Liver (tissue), 8 donors: ENCODE measurements at regions not wholly inside any gene's neighbourhood (a gene's known extent, or its start where the extent isn't known, plus 50 kb on each side); places are given as distances from the start of the nearest gene placed in this dataset.

ENCODE experiments used
- DNase-seq: peaks from one replicate; pipeline ENCODE4 v3.0.0-alpha.2; 2017; ENCODE audit warnings: low spot score
- H3K27ac ChIP-seq, 2 donors: one replicate each; pipeline ENCODE4 v1.7.0; 2013; ENCODE audit warnings: inconsistent platforms in 2 of 2, low read length in 2 of 2, control low read depth in 1 of 2, low read depth in 1 of 2, mild to moderate bottlenecking in 1 of 2
- H3K27me3 ChIP-seq, 4 donors: one replicate each; pipeline versions ENCODE4 v1.6.1 to v1.7.0; 2013; ENCODE audit warnings: low read length in 3 of 4, inconsistent platforms in 1 of 4, mild to moderate bottlenecking in 1 of 4, moderate library complexity in 1 of 4; ENCODE audit not compliant: control insufficient read depth in 4 of 4, insufficient read depth in 4 of 4
- H3K36me3 ChIP-seq, 4 donors: one replicate each; pipeline versions ENCODE4 v1.6.1 to v1.7.0; 2013; ENCODE audit warnings: low read length in 3 of 4, mild to moderate bottlenecking in 3 of 4, low read depth in 1 of 4, moderate library complexity in 1 of 4; ENCODE audit not compliant: control insufficient read depth in 4 of 4, insufficient read depth in 3 of 4
- H3K4me1 ChIP-seq, 4 donors: one replicate each; pipeline versions ENCODE4 v1.6.1 to v1.7.0; 2013; ENCODE audit warnings: low read length in 3 of 4, mild to moderate bottlenecking in 3 of 4, moderate library complexity in 1 of 4; ENCODE audit not compliant: control insufficient read depth in 4 of 4, insufficient read depth in 4 of 4
- H3K4me3 ChIP-seq, 3 donors: one replicate each; pipeline versions ENCODE4 v1.6.1 to v1.7.0; 2013; ENCODE audit warnings: low read length in 3 of 3, control low read depth in 1 of 3, low read depth in 1 of 3, mild to moderate bottlenecking in 1 of 3
- H3K9ac ChIP-seq, 2 donors: one replicate each; pipeline ENCODE4 v1.7.0; 2013; ENCODE audit warnings: low read length in 2 of 2, mild to moderate bottlenecking in 2 of 2, moderate library complexity in 2 of 2, control low read depth in 1 of 2, low read depth in 1 of 2
- H3K9me3 ChIP-seq, 4 donors: one replicate each; pipeline versions ENCODE4 v1.6.1 to v1.7.0; 2013; ENCODE audit warnings: low read length in 3 of 4; ENCODE audit not compliant: control insufficient read depth in 4 of 4
- CTCF ChIP-seq: fragments of 150-350 bp; IDR thresholded peaks from 2 replicates; pipeline ENCODE4 v1.5.1; 2017; ENCODE audit warnings: improper control_type of control experiment, low read depth, low read length; ENCODE audit not compliant: missing input control
- EGR1 ChIP-seq, 2 donors: IDR thresholded peaks; 2 replicates each; pipeline ENCODE4 v1.6.1; 2016 to 2018; ENCODE audit warnings: antibody characterized with exemption in 2 of 2, low read depth in 2 of 2
- FOXA1 ChIP-seq: IDR thresholded peaks from 2 replicates; pipeline ENCODE4 v1.6.1; 2016; ENCODE audit warnings: antibody characterized with exemption
- GABPA ChIP-seq, 2 donors: IDR thresholded peaks in 1 of 2; conservative IDR thresholded peaks in 1 of 2; 2 replicates each; pipeline ENCODE4 v1.6.1; 2016; ENCODE audit warnings: antibody characterized with exemption in 2 of 2, mild to moderate bottlenecking in 1 of 2, moderate library complexity in 1 of 2
- HNF4A ChIP-seq, 2 donors: conservative IDR thresholded peaks; 2 replicates each; pipeline ENCODE4 v1.6.1; 2016; ENCODE audit warnings: antibody characterized with exemption in 2 of 2, mild to moderate bottlenecking in 2 of 2
- JUND ChIP-seq, 2 donors: IDR thresholded peaks; 2 replicates each; pipeline ENCODE4 v1.6.1; 2016; ENCODE audit warnings: antibody characterized with exemption in 2 of 2
- MAX ChIP-seq: IDR thresholded peaks from 2 replicates; pipeline ENCODE4 v1.6.1; 2016; ENCODE audit warnings: antibody characterized with exemption
- NR2F2 ChIP-seq: IDR thresholded peaks from 2 replicates; pipeline ENCODE4 v1.6.1; 2016; ENCODE audit warnings: antibody characterized with exemption
- RAD21 ChIP-seq, 2 donors: IDR thresholded peaks; 2 replicates each; pipeline ENCODE4 v1.6.1; 2016; ENCODE audit warnings: antibody characterized with exemption in 2 of 2, mild to moderate bottlenecking in 2 of 2
- REST ChIP-seq: IDR thresholded peaks from 2 replicates; pipeline ENCODE4 v1.6.1; 2016; ENCODE audit warnings: antibody characterized with exemption, mild to moderate bottlenecking
- RXRA ChIP-seq, 2 donors: IDR thresholded peaks; 2 replicates each; pipeline ENCODE4 v1.6.1; 2017 to 2018; ENCODE audit warnings: antibody characterized with exemption in 2 of 2, mild to moderate bottlenecking in 1 of 2
- TAF1 ChIP-seq: conservative IDR thresholded peaks from 2 replicates; pipeline ENCODE4 v1.6.1; 2016; ENCODE audit warnings: antibody characterized with exemption, mild to moderate bottlenecking
- YY1 ChIP-seq: IDR thresholded peaks from 2 replicates; pipeline ENCODE4 v1.6.1; 2016; ENCODE audit warnings: antibody characterized with exemption, mild to moderate bottlenecking
- WGBS: extraction: QIAGEN DNeasy Blood & Tissue Kit; methylation state at CpG from one replicate; pipeline ENCODE4 v1.1.7; 2013; 5-methylcytosine and 5-hydroxymethylcytosine counted together
- TF ChIP-seq, protein P1 (sequence below): IDR thresholded peaks from 2 replicates; pipeline ENCODE4 v1.6.1; 2016; ENCODE audit warnings: antibody characterized with exemption
- donor health status: healthy.
- donor health status: healthy.
- donor health status: healthy.
- donor health status: healthy.
- donor health status: healthy.

- 22% methylated on average over 3 of the region's 3 CpGs for WGBS
- Histone ChIP-seq H3K4me1 (peaks cover 0 to 9% (median 3%) of the 10 kb centered on the region in 4 donors), H3K9me3 (no peaks in the 10 kb centered on the region), H3K9ac (no peak overlapping the region), H3K4me3 (no peak overlapping the region), H3K36me3 (no peaks in the 10 kb centered on the region), H3K27ac (no peak overlapping the region), H3K27me3 (no peaks in the 10 kb centered on the region)
- DNase-seq, result peak; percentile 48
- peak; percentile 97 for TF ChIP-seq CTCF
- TF ChIP-seq HNF4A (conservative IDR thresholded peaks at IDR 0.05), result peak in 1 of 2 donors; percentile 11
- TF ChIP-seq JUND (IDR thresholded peaks at IDR 0.05), result no peak
- no peak for TF ChIP-seq GABPA (IDR thresholded peaks at IDR 0.05 in 1 of 2, conservative IDR thresholded peaks at IDR 0.05 in 1 of 2)
- TF ChIP-seq TAF1, result no peak
- peak; percentile 19 for TF ChIP-seq REST
- TF ChIP-seq, protein P1, sequence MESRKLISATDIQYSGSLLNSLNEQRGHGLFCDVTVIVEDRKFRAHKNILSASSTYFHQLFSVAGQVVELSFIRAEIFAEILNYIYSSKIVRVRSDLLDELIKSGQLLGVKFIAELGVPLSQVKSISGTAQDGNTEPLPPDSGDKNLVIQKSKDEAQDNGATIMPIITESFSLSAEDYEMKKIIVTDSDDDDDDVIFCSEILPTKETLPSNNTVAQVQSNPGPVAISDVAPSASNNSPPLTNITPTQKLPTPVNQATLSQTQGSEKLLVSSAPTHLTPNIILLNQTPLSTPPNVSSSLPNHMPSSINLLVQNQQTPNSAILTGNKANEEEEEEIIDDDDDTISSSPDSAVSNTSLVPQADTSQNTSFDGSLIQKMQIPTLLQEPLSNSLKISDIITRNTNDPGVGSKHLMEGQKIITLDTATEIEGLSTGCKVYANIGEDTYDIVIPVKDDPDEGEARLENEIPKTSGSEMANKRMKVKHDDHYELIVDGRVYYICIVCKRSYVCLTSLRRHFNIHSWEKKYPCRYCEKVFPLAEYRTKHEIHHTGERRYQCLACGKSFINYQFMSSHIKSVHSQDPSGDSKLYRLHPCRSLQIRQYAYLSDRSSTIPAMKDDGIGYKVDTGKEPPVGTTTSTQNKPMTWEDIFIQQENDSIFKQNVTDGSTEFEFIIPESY, result no peak
- no peak for TF ChIP-seq EGR1 (IDR thresholded peaks at IDR 0.05; ENCODE audit: low read depth in 2 of 2)
- no peak for TF ChIP-seq MAX
- peak; percentile 39 for TF ChIP-seq YY1
- peak; percentile 89 to 93 for TF ChIP-seq RAD21 (IDR thresholded peaks at IDR 0.05)
- TF ChIP-seq RXRA (IDR thresholded peaks at IDR 0.05), result peak in 1 of 2 donors; percentile 29
- TF ChIP-seq FOXA1, result no peak
Measured at GRCh38 chr2:147082850-147083522, 761.8 kb upstream of the ACVR2A start.

DNA sequence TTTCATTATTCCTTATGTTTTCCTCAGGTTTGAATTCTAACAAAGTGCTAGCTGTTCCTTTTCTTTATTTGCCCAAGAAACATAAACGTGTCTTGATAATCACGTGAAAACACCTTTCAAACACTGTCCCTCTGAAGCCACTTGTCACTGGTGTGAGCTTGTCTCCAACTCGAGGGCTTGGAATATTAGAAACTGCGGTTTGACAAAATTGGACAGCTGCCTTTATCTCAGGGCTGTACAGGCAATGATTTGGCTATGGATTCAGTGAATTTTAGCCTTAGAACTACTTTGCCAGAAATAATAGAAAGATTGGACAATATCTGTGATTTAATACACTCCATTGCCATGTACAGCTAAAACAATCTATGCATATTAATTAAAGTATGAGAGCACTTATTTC, 763.0 kb upstream of the ACVR2A start:
- Histone ChIP-seq H3K27ac (no peak overlapping the region), H3K27me3 (no peaks in the 10 kb centered on the region), H3K4me3 (no peak overlapping the region), H3K36me3 (no peaks in the 10 kb centered on the region), H3K4me1 (peaks cover 0 to 9% (median 2%) of the 10 kb centered on the region in 4 donors), H3K9me3 (no peaks in the 10 kb centered on the region), H3K9ac (no peak overlapping the region)
- TF ChIP-seq JUND (IDR thresholded peaks at IDR 0.05), result no peak
- no peak for TF ChIP-seq NR2F2
- TF ChIP-seq CTCF, result no peak
- no peak for TF ChIP-seq HNF4A (conservative IDR thresholded peaks at IDR 0.05)
- TF ChIP-seq RAD21 (IDR thresholded peaks at IDR 0.05), result no peak
- TF ChIP-seq YY1, result no peak
- DNase-seq, result no peak
- 68% methylated on average over 4 of the region's 4 CpGs for WGBS
